ENCODE measurements at regions not wholly inside any gene's neighbourhood (a gene's known extent, or its start where the extent isn't known, plus 50 kb on each side); places are given as distances from the start of the nearest gene placed in this dataset.

DNA sequence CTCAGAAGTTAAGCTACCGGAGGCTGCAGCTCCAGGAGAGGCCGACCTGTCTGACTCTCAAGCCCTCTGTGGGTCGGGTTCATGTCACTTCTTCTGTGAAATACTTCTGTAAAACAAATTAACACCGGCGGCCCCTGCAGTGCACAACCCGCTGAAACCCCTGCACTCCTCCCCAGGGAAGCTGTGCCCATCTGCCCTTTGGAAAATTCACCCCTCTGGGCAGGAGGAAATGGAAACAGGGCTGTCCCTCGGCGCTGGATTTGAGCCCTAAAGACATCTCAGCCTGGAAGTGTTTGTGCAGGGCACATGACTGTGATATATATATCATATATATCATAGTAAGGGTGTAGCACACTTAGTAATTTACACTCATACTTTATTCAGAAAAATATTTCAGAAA lies 415.3 kb downstream of the IRS2 start:
- TF ChIP-seq POLR2A (IDR thresholded peaks at IDR 0.05), result no peak
- TF ChIP-seq, protein P1, sequence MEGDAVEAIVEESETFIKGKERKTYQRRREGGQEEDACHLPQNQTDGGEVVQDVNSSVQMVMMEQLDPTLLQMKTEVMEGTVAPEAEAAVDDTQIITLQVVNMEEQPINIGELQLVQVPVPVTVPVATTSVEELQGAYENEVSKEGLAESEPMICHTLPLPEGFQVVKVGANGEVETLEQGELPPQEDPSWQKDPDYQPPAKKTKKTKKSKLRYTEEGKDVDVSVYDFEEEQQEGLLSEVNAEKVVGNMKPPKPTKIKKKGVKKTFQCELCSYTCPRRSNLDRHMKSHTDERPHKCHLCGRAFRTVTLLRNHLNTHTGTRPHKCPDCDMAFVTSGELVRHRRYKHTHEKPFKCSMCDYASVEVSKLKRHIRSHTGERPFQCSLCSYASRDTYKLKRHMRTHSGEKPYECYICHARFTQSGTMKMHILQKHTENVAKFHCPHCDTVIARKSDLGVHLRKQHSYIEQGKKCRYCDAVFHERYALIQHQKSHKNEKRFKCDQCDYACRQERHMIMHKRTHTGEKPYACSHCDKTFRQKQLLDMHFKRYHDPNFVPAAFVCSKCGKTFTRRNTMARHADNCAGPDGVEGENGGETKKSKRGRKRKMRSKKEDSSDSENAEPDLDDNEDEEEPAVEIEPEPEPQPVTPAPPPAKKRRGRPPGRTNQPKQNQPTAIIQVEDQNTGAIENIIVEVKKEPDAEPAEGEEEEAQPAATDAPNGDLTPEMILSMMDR (IDR thresholded peaks at IDR 0.05), result no peak

Measured in vagina (tissue), 2 donors.